ENCODE measurements at regions not wholly inside any gene's neighbourhood (a gene's known extent, or its start where the extent isn't known, plus 50 kb on each side); places are given as distances from the start of the nearest gene placed in this dataset.

GRCh38 chr1:229204921-229205777 lies 65.8 kb upstream of the RAB4A start:
- TF ChIP-seq, protein P1, sequence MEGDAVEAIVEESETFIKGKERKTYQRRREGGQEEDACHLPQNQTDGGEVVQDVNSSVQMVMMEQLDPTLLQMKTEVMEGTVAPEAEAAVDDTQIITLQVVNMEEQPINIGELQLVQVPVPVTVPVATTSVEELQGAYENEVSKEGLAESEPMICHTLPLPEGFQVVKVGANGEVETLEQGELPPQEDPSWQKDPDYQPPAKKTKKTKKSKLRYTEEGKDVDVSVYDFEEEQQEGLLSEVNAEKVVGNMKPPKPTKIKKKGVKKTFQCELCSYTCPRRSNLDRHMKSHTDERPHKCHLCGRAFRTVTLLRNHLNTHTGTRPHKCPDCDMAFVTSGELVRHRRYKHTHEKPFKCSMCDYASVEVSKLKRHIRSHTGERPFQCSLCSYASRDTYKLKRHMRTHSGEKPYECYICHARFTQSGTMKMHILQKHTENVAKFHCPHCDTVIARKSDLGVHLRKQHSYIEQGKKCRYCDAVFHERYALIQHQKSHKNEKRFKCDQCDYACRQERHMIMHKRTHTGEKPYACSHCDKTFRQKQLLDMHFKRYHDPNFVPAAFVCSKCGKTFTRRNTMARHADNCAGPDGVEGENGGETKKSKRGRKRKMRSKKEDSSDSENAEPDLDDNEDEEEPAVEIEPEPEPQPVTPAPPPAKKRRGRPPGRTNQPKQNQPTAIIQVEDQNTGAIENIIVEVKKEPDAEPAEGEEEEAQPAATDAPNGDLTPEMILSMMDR (IDR thresholded peaks at IDR 0.05), result no peak
- TF ChIP-seq POLR2A (IDR thresholded peaks at IDR 0.05), result no peak
- peak in 2 of 4 donors; percentile 25 to 55 for TF ChIP-seq EP300 (IDR thresholded peaks at IDR 0.05)

Measured in sigmoid colon (tissue), 4 donors.